LNCaP clone FGC (cell line): ENCODE measurements at regions not wholly inside any gene's neighbourhood (a gene's known extent, or its start where the extent isn't known, plus 50 kb on each side); places are given as distances from the start of the nearest gene placed in this dataset.

Experiments used
- DNase-seq: peaks from one replicate; pipeline ENCODE4 v3.0.0-alpha.2; 2011; ENCODE audit warnings: low read depth
- H3K4me3 ChIP-seq: 2 replicates; pipeline ENCODE4 v1.5.1; 2011; ENCODE audit warnings: mild to moderate bottlenecking, low read depth, low read length, control low read depth
- TF ChIP-seq, protein P1 (sequence below): IDR thresholded peaks from 2 replicates; pipeline ENCODE4 v1.5.1; 2012; ENCODE audit warnings: mild to moderate bottlenecking; ENCODE audit not compliant: control insufficient read depth, insufficient read depth; ENCODE audit errors: extremely low read depth

DNA sequence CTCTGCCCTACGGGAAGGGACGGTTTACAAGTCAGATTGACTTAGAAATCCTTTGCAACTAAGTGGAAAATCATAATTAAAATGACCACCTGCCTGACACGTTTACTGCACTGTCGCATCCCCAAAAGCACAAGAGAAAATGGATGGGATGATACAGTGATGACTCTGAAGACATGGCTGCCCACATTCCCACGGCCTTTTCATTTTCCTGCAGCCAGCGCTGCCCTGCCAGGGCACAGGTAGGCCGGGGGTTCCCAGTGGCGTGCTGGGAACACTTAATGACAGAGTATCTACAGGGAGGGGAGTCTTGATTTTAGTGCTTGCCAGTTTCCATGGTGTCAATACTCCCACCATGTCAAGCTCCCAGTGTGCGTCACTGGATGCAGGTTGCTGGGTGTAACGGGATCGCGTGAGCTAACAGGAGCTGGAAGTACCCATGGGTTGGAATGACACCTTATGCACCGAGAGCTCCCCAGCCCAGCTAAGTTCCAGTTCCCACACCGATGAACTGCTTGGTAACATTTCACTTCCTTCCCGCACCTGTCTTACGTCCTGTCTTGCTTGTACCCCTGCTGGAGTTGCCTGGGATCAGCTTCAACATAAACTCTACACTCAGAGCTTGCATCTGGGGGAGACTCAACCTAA is 129.0 kb downstream of the ANKRD60 start:
- H3K4me3 ChIP-seq = no peak overlapping the region
- DNase-seq = no peak
- TF ChIP-seq, protein P1, sequence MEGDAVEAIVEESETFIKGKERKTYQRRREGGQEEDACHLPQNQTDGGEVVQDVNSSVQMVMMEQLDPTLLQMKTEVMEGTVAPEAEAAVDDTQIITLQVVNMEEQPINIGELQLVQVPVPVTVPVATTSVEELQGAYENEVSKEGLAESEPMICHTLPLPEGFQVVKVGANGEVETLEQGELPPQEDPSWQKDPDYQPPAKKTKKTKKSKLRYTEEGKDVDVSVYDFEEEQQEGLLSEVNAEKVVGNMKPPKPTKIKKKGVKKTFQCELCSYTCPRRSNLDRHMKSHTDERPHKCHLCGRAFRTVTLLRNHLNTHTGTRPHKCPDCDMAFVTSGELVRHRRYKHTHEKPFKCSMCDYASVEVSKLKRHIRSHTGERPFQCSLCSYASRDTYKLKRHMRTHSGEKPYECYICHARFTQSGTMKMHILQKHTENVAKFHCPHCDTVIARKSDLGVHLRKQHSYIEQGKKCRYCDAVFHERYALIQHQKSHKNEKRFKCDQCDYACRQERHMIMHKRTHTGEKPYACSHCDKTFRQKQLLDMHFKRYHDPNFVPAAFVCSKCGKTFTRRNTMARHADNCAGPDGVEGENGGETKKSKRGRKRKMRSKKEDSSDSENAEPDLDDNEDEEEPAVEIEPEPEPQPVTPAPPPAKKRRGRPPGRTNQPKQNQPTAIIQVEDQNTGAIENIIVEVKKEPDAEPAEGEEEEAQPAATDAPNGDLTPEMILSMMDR = no peak

DNA sequence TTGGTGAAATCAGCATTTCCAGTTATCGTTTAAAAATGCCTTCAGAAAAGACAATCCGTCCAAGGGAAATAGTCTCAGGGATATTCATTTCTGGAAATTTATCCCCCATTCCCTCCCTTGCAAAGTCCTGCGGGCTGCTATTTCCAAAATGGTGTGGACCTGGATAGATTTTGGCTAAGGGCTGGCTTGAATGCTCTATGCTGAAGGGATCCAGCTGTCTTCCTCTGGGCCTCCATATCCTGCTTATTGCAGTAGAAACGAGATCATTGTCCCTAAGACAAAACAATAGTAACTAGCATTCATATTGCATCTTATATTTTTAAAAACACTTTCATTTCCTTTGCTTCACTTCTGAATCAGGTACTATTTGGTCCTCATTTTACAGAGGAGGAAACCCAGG is 129.9 kb downstream of the ANKRD60 start:
- DNase-seq = no peak
- no peak overlapping the region for H3K4me3 ChIP-seq
- TF ChIP-seq, protein P1 = no peak

DNA sequence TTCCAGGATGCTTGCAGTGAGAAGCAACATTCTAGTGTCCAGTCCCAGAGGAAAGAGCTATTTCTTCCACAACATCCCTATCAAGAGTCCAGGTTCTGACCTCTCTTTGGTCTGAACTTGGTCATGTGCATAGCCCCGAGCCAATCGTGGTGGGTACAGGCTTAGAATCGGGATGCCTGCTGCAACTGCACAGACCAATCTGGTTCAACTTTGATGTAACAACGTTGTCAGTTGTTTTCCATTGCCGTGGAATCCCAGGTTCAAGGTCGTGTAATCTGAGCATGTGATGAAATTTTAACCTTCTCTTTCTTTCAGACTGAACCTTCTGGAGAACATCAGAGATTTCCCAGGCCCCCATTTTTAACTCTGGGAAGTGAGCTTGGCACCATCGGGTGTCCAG is 130.5 kb downstream of the ANKRD60 start:
- no peak overlapping the region for H3K4me3 ChIP-seq
- TF ChIP-seq, protein P1 = no peak
- no peak for DNase-seq

DNA sequence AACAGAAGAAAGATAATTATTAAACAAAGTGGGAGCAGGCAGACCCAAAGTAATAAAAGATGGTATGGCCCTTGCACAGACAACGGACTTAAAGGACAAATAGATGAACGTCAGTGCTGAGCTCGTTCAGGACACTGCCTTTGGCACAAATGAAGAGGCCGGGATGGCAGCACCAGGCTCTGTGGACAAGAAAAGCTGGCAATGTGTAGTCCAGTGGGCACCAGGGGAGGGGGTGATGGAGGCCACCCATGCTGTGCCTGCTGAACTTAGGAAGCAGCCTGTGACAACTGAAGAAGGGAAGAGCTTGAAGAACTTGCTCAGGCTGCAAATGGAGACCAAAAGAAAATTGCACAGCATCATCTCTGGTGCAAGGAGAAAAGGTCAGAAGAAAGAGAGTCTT is 131.0 kb downstream of the ANKRD60 start:
- TF ChIP-seq, protein P1 = no peak
- no peak overlapping the region for H3K4me3 ChIP-seq
- no peak for DNase-seq

DNA sequence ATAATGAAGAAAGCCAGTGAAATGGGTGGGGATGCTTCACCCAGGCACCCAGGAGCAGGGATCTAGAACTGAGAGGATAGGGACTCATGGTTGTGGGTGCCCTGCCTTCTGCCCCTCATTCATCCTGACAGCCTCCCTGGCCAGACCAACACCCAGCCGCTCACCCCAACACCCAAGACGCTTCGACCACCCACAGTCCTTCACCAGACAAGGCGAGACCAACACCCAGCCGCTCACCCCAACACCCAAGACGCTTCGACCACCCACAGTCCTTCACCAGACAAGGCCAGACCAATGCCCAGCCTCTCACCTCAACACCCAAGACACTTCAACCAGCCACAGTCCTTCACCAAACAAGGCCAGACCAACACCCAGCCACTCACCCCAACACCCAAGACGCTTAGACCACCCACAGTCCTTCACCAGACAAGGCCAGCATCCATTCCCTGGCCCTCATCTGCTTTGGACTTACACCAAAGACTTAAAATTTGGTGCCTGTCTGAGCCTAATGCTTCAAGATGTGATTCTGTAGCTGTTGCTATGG is 131.5 kb downstream of the ANKRD60 start:
- no peak overlapping the region for H3K4me3 ChIP-seq
- TF ChIP-seq, protein P1 = no peak
- DNase-seq = no peak

DNA sequence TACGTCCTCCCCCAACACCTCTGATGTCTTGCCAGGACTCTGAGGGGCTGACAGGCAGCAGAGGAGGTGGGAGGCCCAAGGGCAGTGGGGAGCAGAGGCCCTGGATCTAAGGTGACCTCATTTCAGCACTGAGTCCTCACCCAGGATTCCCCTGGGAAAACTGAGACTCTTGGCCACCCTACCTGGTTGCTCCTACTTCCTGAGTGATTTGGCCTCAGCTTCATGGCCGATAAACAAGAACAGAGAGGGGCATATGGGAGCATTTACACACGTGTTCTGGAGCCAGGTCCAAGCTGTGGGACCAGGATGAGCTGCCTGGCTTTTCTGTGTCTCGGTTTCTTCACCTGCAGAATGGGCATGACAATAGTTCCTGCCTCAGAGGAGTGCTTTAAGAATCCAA is 133.8 kb downstream of the ANKRD60 start:
- no peak overlapping the region for H3K4me3 ChIP-seq
- DNase-seq = no peak
- TF ChIP-seq, protein P1 = no peak

DNA sequence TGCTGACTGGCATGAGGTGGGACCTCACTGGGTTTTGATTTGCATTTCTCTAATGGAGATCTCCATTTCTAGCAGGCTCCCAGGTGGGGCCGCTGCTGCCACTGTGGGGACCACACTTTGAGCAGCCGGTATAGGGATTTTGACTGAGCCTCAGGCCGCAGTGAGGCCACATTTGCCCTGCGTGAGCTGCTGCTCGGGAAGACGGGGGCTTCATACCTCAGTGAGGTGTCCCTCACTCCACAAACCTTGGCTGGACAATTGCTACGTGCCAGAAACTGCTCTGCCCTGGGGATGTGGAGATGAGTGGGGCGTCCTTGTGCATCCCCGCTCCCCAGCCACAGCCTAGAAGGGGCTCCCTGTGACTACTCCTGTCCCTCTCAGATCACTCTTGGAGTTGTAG is 134.3 kb downstream of the ANKRD60 start:
- TF ChIP-seq, protein P1 = no peak
- no peak for DNase-seq

More for the DNA sequence above, 134.3 kb downstream of the ANKRD60 start:
- H3K4me3 ChIP-seq = no peak overlapping the region
